Upper lobe of left lung (tissue), 4 donors: ENCODE measurements at regions not wholly inside any gene's neighbourhood (a gene's known extent, or its start where the extent isn't known, plus 50 kb on each side); places are given as distances from the start of the nearest gene placed in this dataset.

ENCODE experiments used
- CTCF ChIP-seq, 6 experiments: fragments of 450-650 bp in 4 of 6; fragments of 200-600 bp in 2 of 6; sonication (generic) in 2 of 6; IDR thresholded peaks; one replicate each; pipeline ENCODE4 v1.5.1; 2016 to 2019; ENCODE audit warnings: antibody characterized with exemption in 6 of 6
- POLR2AphosphoS5 ChIP-seq, 2 donors: sonication (generic); formaldehyde crosslinking; IDR thresholded peaks; one replicate each; pipeline ENCODE4 v1.5.1; 2017; ENCODE audit warnings: antibody characterized with exemption in 2 of 2

GRCh38 chr11:45596571-45596970 lies 68.9 kb downstream of the CHST1 start:
- TF ChIP-seq POLR2AphosphoS5 (IDR thresholded peaks at IDR 0.05) (no peak), CTCF (IDR thresholded peaks at IDR 0.05) (no peak)
